Amygdala (tissue), 56 donors: ENCODE measurements at regions not wholly inside any gene's neighbourhood (a gene's known extent, or its start where the extent isn't known, plus 50 kb on each side); places are given as distances from the start of the nearest gene placed in this dataset.
A peak's percentile ranks its signal among the peaks of the same experiment; 100 is the strongest.
"Not testable (repeated sequence)": the region's sequence is repeated elsewhere in the genome, so short reads cannot be mapped to it uniquely, and the experiment has no call there.

ENCODE experiments used
- DNase-seq, 56 donors: peaks; one replicate each; lab custom pipeline; 2025; lab: John Stamatoyannopoulos, UW

GRCh38 chr20:33908336-33908735 lies 85.4 kb upstream of the RALY start:
- no peak for DNase-seq

- DNase-seq, result no peak
Measured at GRCh38 chr20:33908868-33909267, 84.8 kb upstream of the RALY start.

GRCh38 chr20:33909331-33909921 lies 84.3 kb upstream of the RALY start:
- no peak for DNase-seq

- no peak for DNase-seq
Measured at GRCh38 chr20:33910056-33910455, 83.7 kb upstream of the RALY start.

GRCh38 chr20:33910529-33911327 lies 83.0 kb upstream of the RALY start:
- DNase-seq, result no peak

GRCh38 chr20:33914919-33915318 lies 78.8 kb upstream of the RALY start:
- no peak for DNase-seq

GRCh38 chr20:33915726-33916331 lies 77.9 kb upstream of the RALY start:
- DNase-seq, result peak in 1 of 56 donors; percentile 12

- no peak for DNase-seq
Measured at GRCh38 chr20:33916768-33917167, 76.9 kb upstream of the RALY start.

- DNase-seq, result no peak
Measured at GRCh38 chr20:33917831-33918525, 75.7 kb upstream of the RALY start.

- no peak for DNase-seq
Measured at GRCh38 chr20:33918662-33919061, 75.0 kb upstream of the RALY start.

- DNase-seq, result no peak
Measured at GRCh38 chr20:33919653-33920052, 74.1 kb upstream of the RALY start.

GRCh38 chr20:33922224-33922623 lies 71.5 kb upstream of the RALY start:
- DNase-seq, result no peak

GRCh38 chr20:33923740-33924139 lies 70.0 kb upstream of the RALY start:
- no peak for DNase-seq

GRCh38 chr20:33925867-33926266 lies 67.8 kb upstream of the RALY start:
- no peak for DNase-seq

- no peak for DNase-seq
Measured at GRCh38 chr20:33926425-33926824, 67.3 kb upstream of the RALY start.

GRCh38 chr20:33927724-33928123 lies 66.0 kb upstream of the RALY start:
- DNase-seq, result no peak

GRCh38 chr20:33929917-33930316 lies 63.8 kb upstream of the RALY start:
- DNase-seq, result no peak

- DNase-seq, result peak in 54 of 56 donors; percentile 10 to 88 (median 64)
Measured at GRCh38 chr20:33933469-33933909, 60.2 kb upstream of the RALY start.

- no peak for DNase-seq
Measured at GRCh38 chr20:33936656-33937055, 57.1 kb upstream of the RALY start.

- not testable (repeated sequence) for DNase-seq
Measured at GRCh38 chr20:33939031-33939430, 54.7 kb upstream of the RALY start.

- no peak for DNase-seq
Measured at GRCh38 chr20:33940666-33941065, 53.0 kb upstream of the RALY start.
